IMR-90 (cell line): ENCODE measurements at regions not wholly inside any gene's neighbourhood (a gene's known extent, or its start where the extent isn't known, plus 50 kb on each side); places are given as distances from the start of the nearest gene placed in this dataset.

Source experiments
- CHD1 ChIP-seq: IDR thresholded peaks from 2 replicates; pipeline ENCODE4 v1.6.1; 2012; ENCODE audit warnings: low read depth, low read length, improper control_type of control experiment
- POLR2A ChIP-seq: IDR thresholded peaks from 2 replicates; pipeline ENCODE4 v1.6.1; 2012; ENCODE audit warnings: mild to moderate bottlenecking, low read depth, low read length
- RAD21 ChIP-seq: IDR thresholded peaks from 2 replicates; pipeline ENCODE4 v1.6.1; 2012; ENCODE audit warnings: low read length, improper control_type of control experiment
- RCOR1 ChIP-seq: IDR thresholded peaks from 2 replicates; pipeline ENCODE4 v1.6.1; 2012; ENCODE audit warnings: mild to moderate bottlenecking, low read length, improper control_type of control experiment; ENCODE audit not compliant: insufficient replicate concordance
- RFX5 ChIP-seq: IDR thresholded peaks from 2 replicates; pipeline ENCODE4 v1.8.0; 2012; ENCODE audit warnings: low read depth, mild to moderate bottlenecking, low read length, moderate library complexity
- SMC3 ChIP-seq: fragments of 150-350 bp; IDR thresholded peaks from 2 replicates; pipeline ENCODE4 v1.6.1; 2016; ENCODE audit warnings: low read depth, mild to moderate bottlenecking, antibody characterized with exemption, low read length, moderate library complexity
- TF ChIP-seq, protein P1 (sequence below): conservative IDR thresholded peaks from 2 replicates; pipeline ENCODE4 v1.5.1; 2012; ENCODE audit warnings: mild to moderate bottlenecking, low read depth, low read length, improper control_type of control experiment

DNA sequence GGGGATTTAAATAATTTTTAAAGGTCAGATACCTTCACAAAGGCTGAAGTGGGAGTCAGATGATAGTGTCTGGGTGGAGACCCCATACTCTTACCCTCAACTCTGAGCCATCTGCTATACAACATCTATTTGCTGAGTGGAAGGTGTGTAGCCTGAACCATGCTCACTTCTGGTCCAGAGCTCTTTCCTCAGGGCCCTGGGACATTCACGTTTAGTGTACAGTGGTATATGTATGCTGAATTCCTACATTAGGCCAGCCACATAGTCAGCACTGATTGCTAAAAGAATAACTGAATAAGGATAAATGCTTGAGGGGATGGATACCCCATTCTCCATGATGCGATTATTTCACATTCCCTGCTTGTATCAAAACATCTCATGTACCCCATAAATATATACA, 107.3 kb downstream of the KIF26A start:
- TF ChIP-seq, protein P1, sequence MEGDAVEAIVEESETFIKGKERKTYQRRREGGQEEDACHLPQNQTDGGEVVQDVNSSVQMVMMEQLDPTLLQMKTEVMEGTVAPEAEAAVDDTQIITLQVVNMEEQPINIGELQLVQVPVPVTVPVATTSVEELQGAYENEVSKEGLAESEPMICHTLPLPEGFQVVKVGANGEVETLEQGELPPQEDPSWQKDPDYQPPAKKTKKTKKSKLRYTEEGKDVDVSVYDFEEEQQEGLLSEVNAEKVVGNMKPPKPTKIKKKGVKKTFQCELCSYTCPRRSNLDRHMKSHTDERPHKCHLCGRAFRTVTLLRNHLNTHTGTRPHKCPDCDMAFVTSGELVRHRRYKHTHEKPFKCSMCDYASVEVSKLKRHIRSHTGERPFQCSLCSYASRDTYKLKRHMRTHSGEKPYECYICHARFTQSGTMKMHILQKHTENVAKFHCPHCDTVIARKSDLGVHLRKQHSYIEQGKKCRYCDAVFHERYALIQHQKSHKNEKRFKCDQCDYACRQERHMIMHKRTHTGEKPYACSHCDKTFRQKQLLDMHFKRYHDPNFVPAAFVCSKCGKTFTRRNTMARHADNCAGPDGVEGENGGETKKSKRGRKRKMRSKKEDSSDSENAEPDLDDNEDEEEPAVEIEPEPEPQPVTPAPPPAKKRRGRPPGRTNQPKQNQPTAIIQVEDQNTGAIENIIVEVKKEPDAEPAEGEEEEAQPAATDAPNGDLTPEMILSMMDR = no peak
- TF ChIP-seq SMC3 = no peak
- no peak for TF ChIP-seq POLR2A
- TF ChIP-seq RFX5 = no peak
- no peak for TF ChIP-seq CHD1
- no peak for TF ChIP-seq RAD21
- no peak for TF ChIP-seq RCOR1
